AG09309 (cell line): ENCODE measurements at regions not wholly inside any gene's neighbourhood (a gene's known extent, or its start where the extent isn't known, plus 50 kb on each side); places are given as distances from the start of the nearest gene placed in this dataset.

Source experiments
- DNase-seq: peaks from one replicate; pipeline ENCODE4 v3.0.0-alpha.2; 2010; ENCODE audit warnings: low read depth
- H3K4me3 ChIP-seq: 2 replicates; pipeline ENCODE4 v1.5.1; 2011; ENCODE audit warnings: mild to moderate bottlenecking, low read depth, low read length, moderate library complexity; ENCODE audit not compliant: control insufficient read depth
- TF ChIP-seq, protein P1 (sequence below): IDR thresholded peaks from 2 replicates; pipeline ENCODE4 v1.5.1; 2011; ENCODE audit warnings: mild to moderate bottlenecking, low read depth, low read length, inconsistent platforms; ENCODE audit not compliant: insufficient read depth, control insufficient read depth; ENCODE audit errors: missing control alignments

- DNase-seq, result no peak
- TF ChIP-seq, protein P1, sequence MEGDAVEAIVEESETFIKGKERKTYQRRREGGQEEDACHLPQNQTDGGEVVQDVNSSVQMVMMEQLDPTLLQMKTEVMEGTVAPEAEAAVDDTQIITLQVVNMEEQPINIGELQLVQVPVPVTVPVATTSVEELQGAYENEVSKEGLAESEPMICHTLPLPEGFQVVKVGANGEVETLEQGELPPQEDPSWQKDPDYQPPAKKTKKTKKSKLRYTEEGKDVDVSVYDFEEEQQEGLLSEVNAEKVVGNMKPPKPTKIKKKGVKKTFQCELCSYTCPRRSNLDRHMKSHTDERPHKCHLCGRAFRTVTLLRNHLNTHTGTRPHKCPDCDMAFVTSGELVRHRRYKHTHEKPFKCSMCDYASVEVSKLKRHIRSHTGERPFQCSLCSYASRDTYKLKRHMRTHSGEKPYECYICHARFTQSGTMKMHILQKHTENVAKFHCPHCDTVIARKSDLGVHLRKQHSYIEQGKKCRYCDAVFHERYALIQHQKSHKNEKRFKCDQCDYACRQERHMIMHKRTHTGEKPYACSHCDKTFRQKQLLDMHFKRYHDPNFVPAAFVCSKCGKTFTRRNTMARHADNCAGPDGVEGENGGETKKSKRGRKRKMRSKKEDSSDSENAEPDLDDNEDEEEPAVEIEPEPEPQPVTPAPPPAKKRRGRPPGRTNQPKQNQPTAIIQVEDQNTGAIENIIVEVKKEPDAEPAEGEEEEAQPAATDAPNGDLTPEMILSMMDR, result no peak
- H3K4me3 ChIP-seq, result no peak overlapping the region
Observed at GRCh38 chr11:19646308-19646707, 66.3 kb upstream of the NAV2 start.

GRCh38 chr11:19644316-19644715 lies 68.3 kb upstream of the NAV2 start:
- no peak for DNase-seq
- no peak overlapping the region for H3K4me3 ChIP-seq
- TF ChIP-seq, protein P1, result no peak

GRCh38 chr11:19642185-19643158 lies 70.2 kb upstream of the NAV2 start:
- no peak for DNase-seq
- TF ChIP-seq, protein P1, result no peak
- no peak overlapping the region for H3K4me3 ChIP-seq

GRCh38 chr11:19639603-19640105 lies 73.0 kb upstream of the NAV2 start:
- no peak for DNase-seq
- TF ChIP-seq, protein P1, result no peak
- no peak overlapping the region for H3K4me3 ChIP-seq

- H3K4me3 ChIP-seq, result no peak overlapping the region
- DNase-seq, result no peak
- TF ChIP-seq, protein P1, result no peak
Observed at GRCh38 chr11:19635332-19635731, 77.3 kb upstream of the NAV2 start.

GRCh38 chr11:19633276-19633675 lies 79.4 kb upstream of the NAV2 start:
- no peak overlapping the region for H3K4me3 ChIP-seq
- DNase-seq, result no peak
- TF ChIP-seq, protein P1, result no peak
